ENCODE measurements at regions not wholly inside any gene's neighbourhood (a gene's known extent, or its start where the extent isn't known, plus 50 kb on each side); places are given as distances from the start of the nearest gene placed in this dataset.

DNA sequence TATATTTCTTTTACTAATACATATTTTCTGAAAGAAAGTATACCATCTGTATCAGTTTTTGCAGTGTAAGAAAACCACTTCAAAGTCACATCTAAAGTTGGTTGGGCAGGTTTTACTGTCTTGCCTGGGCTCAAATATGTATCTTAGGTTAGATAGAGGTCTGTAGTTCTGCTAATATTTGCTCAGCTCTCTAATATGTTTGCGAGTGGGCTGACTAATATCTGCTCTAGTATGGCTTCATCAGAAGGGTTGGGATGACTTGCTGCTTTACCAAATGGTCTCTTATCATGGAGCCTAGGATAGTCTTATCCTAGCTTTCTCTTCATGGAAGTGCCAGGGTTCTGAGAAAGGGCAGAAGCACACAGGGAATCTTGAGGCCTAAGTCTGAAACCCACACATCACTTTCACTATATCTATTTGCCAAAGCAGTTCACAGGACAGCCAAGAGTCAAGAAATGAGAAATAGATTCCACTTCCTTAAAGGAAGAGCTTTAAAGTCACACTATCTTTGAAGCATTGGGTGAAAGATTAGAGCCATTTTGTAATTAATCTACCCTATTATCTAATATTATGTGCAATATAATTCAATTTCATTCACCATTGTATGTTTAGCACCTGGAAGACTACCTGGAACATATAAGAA, 610.0 kb downstream of the KCNJ3 start:
- H3K4me1 ChIP-seq (ENCODE audit: control insufficient read depth, insufficient read depth, low read length): no peaks in the 10 kb centered on the region
- no peak overlapping the region for H3K9ac ChIP-seq (ENCODE audit: extremely low read depth, low read length, poor library complexity, severe bottlenecking)
- TF ChIP-seq, protein P1, sequence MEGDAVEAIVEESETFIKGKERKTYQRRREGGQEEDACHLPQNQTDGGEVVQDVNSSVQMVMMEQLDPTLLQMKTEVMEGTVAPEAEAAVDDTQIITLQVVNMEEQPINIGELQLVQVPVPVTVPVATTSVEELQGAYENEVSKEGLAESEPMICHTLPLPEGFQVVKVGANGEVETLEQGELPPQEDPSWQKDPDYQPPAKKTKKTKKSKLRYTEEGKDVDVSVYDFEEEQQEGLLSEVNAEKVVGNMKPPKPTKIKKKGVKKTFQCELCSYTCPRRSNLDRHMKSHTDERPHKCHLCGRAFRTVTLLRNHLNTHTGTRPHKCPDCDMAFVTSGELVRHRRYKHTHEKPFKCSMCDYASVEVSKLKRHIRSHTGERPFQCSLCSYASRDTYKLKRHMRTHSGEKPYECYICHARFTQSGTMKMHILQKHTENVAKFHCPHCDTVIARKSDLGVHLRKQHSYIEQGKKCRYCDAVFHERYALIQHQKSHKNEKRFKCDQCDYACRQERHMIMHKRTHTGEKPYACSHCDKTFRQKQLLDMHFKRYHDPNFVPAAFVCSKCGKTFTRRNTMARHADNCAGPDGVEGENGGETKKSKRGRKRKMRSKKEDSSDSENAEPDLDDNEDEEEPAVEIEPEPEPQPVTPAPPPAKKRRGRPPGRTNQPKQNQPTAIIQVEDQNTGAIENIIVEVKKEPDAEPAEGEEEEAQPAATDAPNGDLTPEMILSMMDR (conservative IDR thresholded peaks at IDR 0.05): no peak
- H3K27me3 ChIP-seq (ENCODE audit: control insufficient read depth, insufficient read depth, low read length, poor library complexity, severe bottlenecking): no peaks in the 10 kb centered on the region
- H3K27me3 Mint-ChIP-seq (ENCODE audit: insufficient read depth): no peaks in the 10 kb centered on the region
- no peak for DNase-seq
- no peak overlapping the region for H3K4me3 ChIP-seq (ENCODE audit: low read length)
- H3K9me3 ChIP-seq (ENCODE audit: control insufficient read depth, low read length): no peaks in the 10 kb centered on the region
- WGBS, 2 experiments (ENCODE audit: insufficient coverage in 1 of 2, insufficient read length in 1 of 2): 93% methylated on average over 1 of the region's 1 CpG; no CpG with 5 or more reads in 1 of the 2 experiments
- H3K36me3 Mint-ChIP-seq (ENCODE audit: low read depth): no peaks in the 10 kb centered on the region
- H3K27ac Mint-ChIP-seq: no peak overlapping the region
- no peaks in the 10 kb centered on the region for H3K4me1 Mint-ChIP-seq
- H3K36me3 ChIP-seq (ENCODE audit: control insufficient read depth, insufficient read depth, low read length): no peaks in the 10 kb centered on the region
- no peak overlapping the region for H3K4me3 Mint-ChIP-seq
- H3K9me3 Mint-ChIP-seq: no peaks in the 10 kb centered on the region
- H3K27ac ChIP-seq (ENCODE audit: low read depth, low read length): no peak overlapping the region

DNA sequence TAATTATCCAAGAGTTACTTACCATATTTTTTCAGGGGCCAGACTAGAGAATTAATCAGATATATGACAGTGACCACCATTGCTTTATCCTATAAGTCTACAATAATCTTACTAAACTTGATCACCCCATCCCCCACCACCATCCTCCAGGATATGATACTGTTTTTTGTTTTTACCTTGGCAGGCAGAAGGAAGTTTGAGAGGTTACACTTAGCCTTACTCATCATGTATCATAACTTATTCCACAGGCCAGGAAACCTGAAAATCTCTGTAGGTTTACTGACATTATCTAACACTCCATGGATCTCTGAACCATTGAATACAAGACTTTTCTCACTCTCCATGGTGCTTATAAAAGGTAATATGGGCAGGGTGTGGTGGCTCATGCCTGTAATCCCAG, 602.7 kb downstream of the KCNJ3 start:
- no peaks in the 10 kb centered on the region for H3K36me3 Mint-ChIP-seq (ENCODE audit: low read depth)
- H3K4me3 ChIP-seq (ENCODE audit: low read length): no peak overlapping the region
- no peak for DNase-seq
- H3K27ac ChIP-seq (ENCODE audit: low read depth, low read length): no peak overlapping the region
- no peaks in the 10 kb centered on the region for H3K9me3 ChIP-seq (ENCODE audit: control insufficient read depth, low read length)
- H3K4me3 Mint-ChIP-seq: no peak overlapping the region
- no peaks in the 10 kb centered on the region for H3K27me3 ChIP-seq (ENCODE audit: control insufficient read depth, insufficient read depth, low read length, poor library complexity, severe bottlenecking)
- H3K4me1 ChIP-seq (ENCODE audit: control insufficient read depth, insufficient read depth, low read length): no peaks in the 10 kb centered on the region
- no peak overlapping the region for H3K27ac Mint-ChIP-seq
- H3K9me3 Mint-ChIP-seq: no peaks in the 10 kb centered on the region
- H3K27me3 Mint-ChIP-seq (ENCODE audit: insufficient read depth): no peaks in the 10 kb centered on the region
- no peaks in the 10 kb centered on the region for H3K4me1 Mint-ChIP-seq
- H3K36me3 ChIP-seq (ENCODE audit: control insufficient read depth, insufficient read depth, low read length): no peaks in the 10 kb centered on the region
- TF ChIP-seq, protein P1 (conservative IDR thresholded peaks at IDR 0.05): no peak
- no peak overlapping the region for H3K9ac ChIP-seq (ENCODE audit: extremely low read depth, low read length, poor library complexity, severe bottlenecking)

DNA sequence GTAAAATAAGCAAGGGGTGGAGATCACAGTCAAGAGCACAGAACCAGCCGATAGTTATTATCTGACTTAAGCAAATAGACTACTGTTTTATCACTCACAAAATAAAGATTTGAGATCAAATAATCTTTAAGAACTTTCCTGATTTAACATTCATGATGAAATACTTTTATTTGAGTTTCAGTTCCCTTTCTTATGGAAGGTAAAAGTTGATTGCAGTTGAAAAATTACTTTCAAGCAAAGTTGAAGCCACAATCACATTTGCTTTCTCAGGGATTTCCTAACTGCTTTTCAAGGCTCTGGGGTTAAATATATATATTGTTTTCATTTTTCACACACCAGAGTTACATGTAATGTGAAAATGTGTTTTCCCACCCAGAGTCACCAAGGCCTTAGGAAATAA, 599.5 kb downstream of the KCNJ3 start:
- H3K9ac ChIP-seq (ENCODE audit: extremely low read depth, low read length, poor library complexity, severe bottlenecking): no peak overlapping the region
- H3K9me3 ChIP-seq (ENCODE audit: control insufficient read depth, low read length): no peaks in the 10 kb centered on the region
- Mint-ChIP-seq H3K36me3 (ENCODE audit: low read depth) (no peaks in the 10 kb centered on the region), H3K27me3 (ENCODE audit: insufficient read depth) (no peaks in the 10 kb centered on the region), H3K27ac (no peak overlapping the region), H3K9me3 (no peaks in the 10 kb centered on the region), H3K4me3 (no peak overlapping the region), H3K4me1 (no peaks in the 10 kb centered on the region)
- DNase-seq: no peak
- no peak overlapping the region for H3K27ac ChIP-seq (ENCODE audit: low read depth, low read length)
- no peak overlapping the region for H3K4me3 ChIP-seq (ENCODE audit: low read length)
- TF ChIP-seq, protein P1 (conservative IDR thresholded peaks at IDR 0.05): no peak
- no peaks in the 10 kb centered on the region for H3K4me1 ChIP-seq (ENCODE audit: control insufficient read depth, insufficient read depth, low read length)
- H3K36me3 ChIP-seq (ENCODE audit: control insufficient read depth, insufficient read depth, low read length): no peaks in the 10 kb centered on the region
- WGBS, 2 experiments (ENCODE audit: insufficient coverage in 1 of 2, insufficient read length in 1 of 2): 75% methylated on average over 1 of the region's 1 CpG; no CpG with 5 or more reads in 1 of the 2 experiments
- H3K27me3 ChIP-seq (ENCODE audit: control insufficient read depth, insufficient read depth, low read length, poor library complexity, severe bottlenecking): no peaks in the 10 kb centered on the region

All from endodermal cell (in vitro differentiated cells).